ENCODE measurements at regions not wholly inside any gene's neighbourhood (a gene's known extent, or its start where the extent isn't known, plus 50 kb on each side); places are given as distances from the start of the nearest gene placed in this dataset.

DNA sequence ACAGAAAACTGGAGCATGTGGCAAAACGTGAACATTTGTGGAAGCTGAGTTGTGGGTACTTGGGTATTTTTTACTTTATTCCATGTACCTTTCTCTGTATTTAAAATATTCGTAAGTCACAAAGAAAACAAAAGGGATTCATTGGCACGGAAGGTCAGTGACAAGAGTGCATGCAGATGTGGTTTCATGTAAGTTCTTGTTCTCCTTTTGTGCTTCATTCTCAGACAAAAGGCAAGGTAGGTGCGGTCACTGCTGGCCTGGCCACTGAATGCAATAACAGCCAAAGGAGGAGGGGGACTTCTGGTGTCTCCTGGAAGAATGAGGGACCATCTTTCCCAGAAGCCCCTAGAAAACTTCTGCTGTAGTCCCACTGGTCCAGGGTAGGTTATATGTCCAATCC lies 200.0 kb upstream of the TOPAZ1 start:
- no peaks in the 10 kb centered on the region for H3K79me2 ChIP-seq
- H2AFZ ChIP-seq = no peak overlapping the region
- no peaks in the 10 kb centered on the region for H3K27me3 ChIP-seq
- H3K36me3 ChIP-seq (replicated peaks; ENCODE audit: insufficient read depth, low read depth) = no peaks in the 10 kb centered on the region
- H3K9me3 ChIP-seq (ENCODE audit: low read depth) = no peaks in the 10 kb centered on the region
- no peaks in the 10 kb centered on the region for H3K9me2 ChIP-seq (replicated peaks; ENCODE audit: insufficient read depth)
- 69% methylated on average over 4 of the region's 4 CpGs for WGBS (ENCODE audit: low lambda C conversion rate, missing lambda C conversion rate)
- no peak for TF ChIP-seq EZH2phosphoT487 (IDR thresholded peaks at IDR 0.05; ENCODE audit: low read depth, severe bottlenecking, unreplicated experiment)
- TF ChIP-seq, protein P1, sequence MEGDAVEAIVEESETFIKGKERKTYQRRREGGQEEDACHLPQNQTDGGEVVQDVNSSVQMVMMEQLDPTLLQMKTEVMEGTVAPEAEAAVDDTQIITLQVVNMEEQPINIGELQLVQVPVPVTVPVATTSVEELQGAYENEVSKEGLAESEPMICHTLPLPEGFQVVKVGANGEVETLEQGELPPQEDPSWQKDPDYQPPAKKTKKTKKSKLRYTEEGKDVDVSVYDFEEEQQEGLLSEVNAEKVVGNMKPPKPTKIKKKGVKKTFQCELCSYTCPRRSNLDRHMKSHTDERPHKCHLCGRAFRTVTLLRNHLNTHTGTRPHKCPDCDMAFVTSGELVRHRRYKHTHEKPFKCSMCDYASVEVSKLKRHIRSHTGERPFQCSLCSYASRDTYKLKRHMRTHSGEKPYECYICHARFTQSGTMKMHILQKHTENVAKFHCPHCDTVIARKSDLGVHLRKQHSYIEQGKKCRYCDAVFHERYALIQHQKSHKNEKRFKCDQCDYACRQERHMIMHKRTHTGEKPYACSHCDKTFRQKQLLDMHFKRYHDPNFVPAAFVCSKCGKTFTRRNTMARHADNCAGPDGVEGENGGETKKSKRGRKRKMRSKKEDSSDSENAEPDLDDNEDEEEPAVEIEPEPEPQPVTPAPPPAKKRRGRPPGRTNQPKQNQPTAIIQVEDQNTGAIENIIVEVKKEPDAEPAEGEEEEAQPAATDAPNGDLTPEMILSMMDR (IDR thresholded peaks at IDR 0.05; ENCODE audit: poor library complexity) = no peak
- TF ChIP-seq EZH2 (IDR thresholded peaks at IDR 0.05; ENCODE audit: borderline replicate concordance) = no peak
- H3K27ac ChIP-seq = no peak overlapping the region
- no peaks in the 10 kb centered on the region for H3K4me1 ChIP-seq (ENCODE audit: insufficient read depth)
- DNase-seq (ENCODE audit: low spot score) = no peak
- no peak overlapping the region for H3K4me2 ChIP-seq
- no peaks in the 10 kb centered on the region for H4K20me1 ChIP-seq (ENCODE audit: insufficient read depth, poor library complexity, severe bottlenecking)
- no peak overlapping the region for H3K4me3 ChIP-seq

DNA sequence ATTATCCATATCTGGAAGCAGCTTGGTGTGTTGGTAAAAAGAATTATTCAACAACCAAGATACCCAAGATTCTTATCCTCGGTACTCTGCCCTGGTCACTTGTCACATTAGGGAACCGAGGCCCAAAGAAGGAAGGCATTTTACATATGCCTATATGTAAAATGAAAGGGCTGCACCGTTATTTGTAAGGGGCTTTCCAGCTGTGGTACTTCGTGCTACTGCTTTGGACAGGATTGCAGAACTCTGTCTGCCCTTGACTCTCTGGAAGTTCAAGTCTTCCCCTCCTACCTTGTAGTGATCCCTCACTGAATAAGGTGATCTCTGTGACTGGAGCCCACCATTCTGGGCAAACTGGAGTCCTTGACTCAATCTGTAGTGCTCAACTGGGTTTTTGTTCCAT lies 198.9 kb upstream of the TOPAZ1 start:
- Histone ChIP-seq H4K20me1 (ENCODE audit: insufficient read depth, poor library complexity, severe bottlenecking) (no peaks in the 10 kb centered on the region), H3K27me3 (no peaks in the 10 kb centered on the region), H2AFZ (no peak overlapping the region), H3K27ac (no peak overlapping the region), H3K4me3 (no peak overlapping the region), H3K9me2 (replicated peaks; ENCODE audit: insufficient read depth) (no peaks in the 10 kb centered on the region), H3K36me3 (replicated peaks; ENCODE audit: insufficient read depth, low read depth) (no peaks in the 10 kb centered on the region), H3K9me3 (ENCODE audit: low read depth) (no peaks in the 10 kb centered on the region), H3K4me1 (ENCODE audit: insufficient read depth) (no peaks in the 10 kb centered on the region), H3K4me2 (no peak overlapping the region), H3K79me2 (no peaks in the 10 kb centered on the region)
- no peak for TF ChIP-seq EZH2 (IDR thresholded peaks at IDR 0.05; ENCODE audit: borderline replicate concordance)
- TF ChIP-seq, protein P1 (IDR thresholded peaks at IDR 0.05; ENCODE audit: poor library complexity) = no peak
- no peak for TF ChIP-seq EZH2phosphoT487 (IDR thresholded peaks at IDR 0.05; ENCODE audit: low read depth, severe bottlenecking, unreplicated experiment)
- DNase-seq (ENCODE audit: low spot score) = no peak
- 93% methylated on average over 4 of the region's 4 CpGs for WGBS (ENCODE audit: low lambda C conversion rate, missing lambda C conversion rate)

DNA sequence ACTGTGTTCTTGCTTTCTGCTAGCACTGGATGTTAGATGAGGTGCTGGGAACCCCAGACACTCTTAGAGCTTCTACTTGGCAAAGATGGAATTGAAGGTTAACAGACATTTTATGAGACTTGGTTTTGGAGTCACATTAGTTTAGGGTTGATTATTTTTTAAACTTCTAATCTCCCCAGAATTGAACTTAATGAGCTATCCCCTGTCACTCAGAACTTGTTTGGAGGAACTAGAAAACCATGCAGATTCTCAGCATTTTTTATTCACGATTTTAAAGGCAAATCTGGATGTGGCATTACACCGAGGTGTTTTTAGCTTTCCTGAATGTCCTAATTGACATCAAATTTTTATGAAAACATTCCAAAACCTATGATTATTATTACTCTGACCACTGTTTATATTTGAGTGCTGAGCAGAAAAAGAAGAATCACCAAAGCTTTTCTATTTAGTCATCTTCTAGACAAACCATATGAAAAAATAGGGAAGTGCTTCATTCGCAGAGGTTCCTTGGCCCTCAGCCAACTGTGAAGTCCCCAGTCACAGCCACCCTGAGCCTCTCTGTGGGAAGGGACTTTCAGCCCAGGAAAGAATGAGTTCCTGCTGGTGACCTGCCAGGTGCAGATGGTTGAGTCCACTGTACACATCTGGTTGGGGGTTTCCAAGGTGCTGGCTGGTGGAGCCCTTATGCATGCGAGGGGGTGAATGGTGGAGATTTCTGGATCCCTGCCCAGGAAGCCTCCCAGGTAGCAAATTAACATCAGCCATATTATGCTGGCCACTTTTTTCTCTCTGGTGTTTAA lies 196.0 kb upstream of the TOPAZ1 start:
- Histone ChIP-seq H3K9me3 (ENCODE audit: low read depth) (no peaks in the 10 kb centered on the region), H3K4me2 (no peak overlapping the region), H3K36me3 (replicated peaks; ENCODE audit: insufficient read depth, low read depth) (no peaks in the 10 kb centered on the region), H2AFZ (no peak overlapping the region), H3K9me2 (replicated peaks; ENCODE audit: insufficient read depth) (no peaks in the 10 kb centered on the region), H4K20me1 (ENCODE audit: insufficient read depth, poor library complexity, severe bottlenecking) (no peaks in the 10 kb centered on the region), H3K27ac (no peak overlapping the region), H3K27me3 (no peaks in the 10 kb centered on the region), H3K4me1 (ENCODE audit: insufficient read depth) (no peaks in the 10 kb centered on the region), H3K79me2 (no peaks in the 10 kb centered on the region), H3K4me3 (no peak overlapping the region)
- peak; percentile 53 for DNase-seq (ENCODE audit: low spot score)
- TF ChIP-seq EZH2 (IDR thresholded peaks at IDR 0.05; ENCODE audit: borderline replicate concordance) (no peak), EZH2phosphoT487 (IDR thresholded peaks at IDR 0.05; ENCODE audit: low read depth, severe bottlenecking, unreplicated experiment) (no peak)
- TF ChIP-seq, protein P1 (IDR thresholded peaks at IDR 0.05; ENCODE audit: poor library complexity) = no peak
- WGBS (ENCODE audit: low lambda C conversion rate, missing lambda C conversion rate) = 57% methylated on average over 4 of the region's 4 CpGs

Data from hepatocyte (in vitro differentiated cells).